ENCODE measurements at regions not wholly inside any gene's neighbourhood (a gene's known extent, or its start where the extent isn't known, plus 50 kb on each side); places are given as distances from the start of the nearest gene placed in this dataset.

DNA sequence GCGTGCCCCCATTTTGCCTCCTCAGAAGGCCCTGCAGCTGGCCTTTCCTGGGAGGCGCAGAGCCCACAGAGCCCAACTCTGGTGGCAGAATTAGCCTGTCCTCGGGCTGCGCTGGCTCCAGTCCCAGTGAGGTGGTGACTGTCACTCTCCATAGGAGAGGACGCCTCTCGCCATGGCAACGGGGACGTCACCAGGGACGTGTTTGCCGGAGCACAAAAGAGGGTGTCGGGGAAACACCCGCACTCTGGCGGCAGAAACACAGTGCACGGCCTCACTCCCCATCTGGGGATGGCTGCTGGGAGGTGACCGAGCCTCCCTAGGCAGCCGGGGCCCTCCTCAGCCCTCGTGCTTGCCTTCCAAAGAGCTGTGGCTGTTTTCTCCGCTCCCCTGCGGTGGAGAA is 50.2 kb upstream of the NCOR2 start:
- no peaks in the 10 kb centered on the region for H3K27me3 ChIP-seq (ENCODE audit: control insufficient read depth, insufficient read depth, low read length)
- TF ChIP-seq CTCF (IDR thresholded peaks at IDR 0.05; ENCODE audit: borderline replicate concordance, extremely low read depth, insufficient read depth): no peak
- H3K27ac ChIP-seq (ENCODE audit: low read depth in 2 of 2, low read length in 2 of 2): no peak overlapping the region
- no peak overlapping the region for H3K4me3 ChIP-seq (ENCODE audit: low read length in 3 of 3)
- H3K36me3 ChIP-seq (ENCODE audit: control insufficient read depth in 2 of 3, insufficient read depth in 3 of 3, low read length in 3 of 3): no peaks in the 10 kb centered on the region
- DNase-seq (no peak), FAIRE-seq (no peak)
- intact Hi-C loops (cut with DNase I): no loop called here
- H3K9me3 ChIP-seq (ENCODE audit: control insufficient read depth in 2 of 3, insufficient read depth in 1 of 3, low read length in 3 of 3): peaks cover 0 to 3% (median 0%) of the 10 kb centered on the region in 3 donors
- no peak overlapping the region for H3K9ac ChIP-seq (ENCODE audit: low read length in 3 of 3)
- H3K4me1 ChIP-seq (ENCODE audit: control insufficient read depth in 2 of 3, insufficient read depth in 2 of 3, low read depth in 1 of 3, low read length in 3 of 3): no peaks in the 10 kb centered on the region

Measured in kidney (tissue), 13 donors.